HG03095 (cell line): ENCODE measurements at regions not wholly inside any gene's neighbourhood (a gene's known extent, or its start where the extent isn't known, plus 50 kb on each side); places are given as distances from the start of the nearest gene placed in this dataset.
"Not testable (repeated sequence)": the region's sequence is repeated elsewhere in the genome, so short reads cannot be mapped to it uniquely, and the experiment has no call there.

Experiments
- ATAC-seq: cut with Tn5 transposase; IDR thresholded peaks from one replicate; pipeline ENCODE4 v1.9.1; 2021; ENCODE audit warnings: moderate library complexity; ENCODE audit not compliant: unreplicated experiment

GRCh38 chr15:59835776-59836175 is 146.7 kb upstream of the BNIP2 start:
- no peak for ATAC-seq

- no peak for ATAC-seq
Observed at GRCh38 chr15:59834528-59834927, 145.4 kb upstream of the BNIP2 start.

- no peak for ATAC-seq
Observed at GRCh38 chr15:59833366-59833765, 144.2 kb upstream of the BNIP2 start.

- ATAC-seq: no peak
Observed at GRCh38 chr15:59830873-59831272, 141.8 kb upstream of the BNIP2 start.

- no peak for ATAC-seq
Observed at GRCh38 chr15:59830098-59830497, 141.0 kb upstream of the BNIP2 start.

GRCh38 chr15:59828861-59829260 is 139.7 kb upstream of the BNIP2 start:
- ATAC-seq: no peak

GRCh38 chr15:59828263-59828662 is 139.1 kb upstream of the BNIP2 start:
- no peak for ATAC-seq

GRCh38 chr15:59825901-59826300 is 136.8 kb upstream of the BNIP2 start:
- no peak for ATAC-seq

GRCh38 chr15:59821286-59821685 is 132.2 kb upstream of the BNIP2 start:
- no peak for ATAC-seq

GRCh38 chr15:59819092-59819491 is 130.0 kb upstream of the BNIP2 start:
- ATAC-seq: no peak

GRCh38 chr15:59818336-59818735 is 129.2 kb upstream of the BNIP2 start:
- ATAC-seq: no peak

GRCh38 chr15:59817834-59818233 is 128.7 kb upstream of the BNIP2 start:
- ATAC-seq: no peak

GRCh38 chr15:59817053-59817452 is 127.9 kb upstream of the BNIP2 start:
- no peak for ATAC-seq

- no peak for ATAC-seq
Observed at GRCh38 chr15:59814409-59814808, 125.3 kb upstream of the BNIP2 start.

- no peak for ATAC-seq
Observed at GRCh38 chr15:59812889-59813288, 123.8 kb upstream of the BNIP2 start.

GRCh38 chr15:59812250-59812870 is 123.2 kb upstream of the BNIP2 start:
- no peak for ATAC-seq

- not testable (repeated sequence) for ATAC-seq
Observed at GRCh38 chr15:59803293-59803966, 114.3 kb upstream of the BNIP2 start.

GRCh38 chr15:59801649-59802048 is 112.5 kb upstream of the BNIP2 start:
- no peak for ATAC-seq

- ATAC-seq: no peak
Observed at GRCh38 chr15:59798605-59798917, 109.4 kb upstream of the BNIP2 start.

- no peak for ATAC-seq
Observed at GRCh38 chr15:59797756-59798604, 108.9 kb upstream of the BNIP2 start.

- no peak for ATAC-seq
Observed at GRCh38 chr15:59794229-59794886, 105.2 kb upstream of the BNIP2 start.

GRCh38 chr15:59792359-59792758 is 103.2 kb upstream of the BNIP2 start:
- no peak for ATAC-seq
